Endodermal cell (in vitro differentiated cells): ENCODE measurements at regions not wholly inside any gene's neighbourhood (a gene's known extent, or its start where the extent isn't known, plus 50 kb on each side); places are given as distances from the start of the nearest gene placed in this dataset.

Experiments
- DNase-seq: peaks from one replicate; pipeline ENCODE4 v3.0.0-alpha.2; 2017
- H3K27ac ChIP-seq: 2 replicates; pipeline ENCODE4 v1.5.1; 2013; ENCODE audit warnings: mild to moderate bottlenecking, low read depth, low read length, moderate library complexity
- H3K27me3 ChIP-seq: 2 replicates; pipeline ENCODE4 v1.6.1; 2013; ENCODE audit warnings: mild to moderate bottlenecking, low read length, moderate library complexity; ENCODE audit not compliant: insufficient read depth, control insufficient read depth, poor library complexity, severe bottlenecking
- H3K36me3 ChIP-seq: 2 replicates; pipeline ENCODE4 v1.7.0; 2013; ENCODE audit warnings: mild to moderate bottlenecking, low read length, moderate library complexity; ENCODE audit not compliant: control insufficient read depth, insufficient read depth
- H3K4me1 ChIP-seq: one replicate; pipeline ENCODE4 v1.7.0; 2013; ENCODE audit warnings: low read length; ENCODE audit not compliant: control insufficient read depth, insufficient read depth
- H3K4me3 ChIP-seq: 2 replicates; pipeline ENCODE4 v1.5.1; 2013; ENCODE audit warnings: mild to moderate bottlenecking, low read length, moderate library complexity
- H3K9ac ChIP-seq: 2 replicates; pipeline ENCODE4 v1.6.1; 2013; ENCODE audit warnings: mild to moderate bottlenecking, low read length, moderate library complexity; ENCODE audit not compliant: poor library complexity, severe bottlenecking; ENCODE audit errors: extremely low read depth
- H3K9me3 ChIP-seq: 2 replicates; pipeline ENCODE4 v1.6.1; 2013; ENCODE audit warnings: mild to moderate bottlenecking, low read length, moderate library complexity; ENCODE audit not compliant: control insufficient read depth
- H3K27ac Mint-ChIP-seq: 2 replicates; pipeline ENCODE4 v1.8.0; 2020; ENCODE audit warnings: mixed read lengths
- H3K27me3 Mint-ChIP-seq: 2 replicates; pipeline ENCODE4 v1.8.0; 2021; ENCODE audit warnings: mild to moderate bottlenecking, mixed read lengths; ENCODE audit not compliant: insufficient read depth
- H3K36me3 Mint-ChIP-seq: 2 replicates; pipeline ENCODE4 v1.8.0; 2020; ENCODE audit warnings: low read depth, mixed read lengths
- H3K4me1 Mint-ChIP-seq: 2 replicates; pipeline ENCODE4 v1.8.0; 2020; ENCODE audit warnings: mixed read lengths
- H3K4me3 Mint-ChIP-seq: 2 replicates; pipeline ENCODE4 v1.8.0; 2020; ENCODE audit warnings: mild to moderate bottlenecking, moderate library complexity, mixed read lengths
- H3K9me3 Mint-ChIP-seq: 2 replicates; pipeline ENCODE4 v1.8.0; 2020; ENCODE audit warnings: mild to moderate bottlenecking, mixed read lengths
- WGBS, 2 experiments: methylation state at CpG; one replicate each; pipeline versions ENCODE4 v1.1.5 to v1.1.7; 2013; ENCODE audit warnings: missing lambda C conversion rate in 2 of 2, mixed read lengths in 1 of 2; ENCODE audit not compliant: insufficient coverage in 1 of 2, insufficient read length in 1 of 2; 5-methylcytosine and 5-hydroxymethylcytosine counted together
- TF ChIP-seq, protein P1 (sequence below): fragments of 200-600 bp; sonication (generic); conservative IDR thresholded peaks from 2 replicates; pipeline ENCODE4 v1.5.0; 2021; ENCODE audit warnings: antibody characterized with exemption, mild to moderate bottlenecking

DNA sequence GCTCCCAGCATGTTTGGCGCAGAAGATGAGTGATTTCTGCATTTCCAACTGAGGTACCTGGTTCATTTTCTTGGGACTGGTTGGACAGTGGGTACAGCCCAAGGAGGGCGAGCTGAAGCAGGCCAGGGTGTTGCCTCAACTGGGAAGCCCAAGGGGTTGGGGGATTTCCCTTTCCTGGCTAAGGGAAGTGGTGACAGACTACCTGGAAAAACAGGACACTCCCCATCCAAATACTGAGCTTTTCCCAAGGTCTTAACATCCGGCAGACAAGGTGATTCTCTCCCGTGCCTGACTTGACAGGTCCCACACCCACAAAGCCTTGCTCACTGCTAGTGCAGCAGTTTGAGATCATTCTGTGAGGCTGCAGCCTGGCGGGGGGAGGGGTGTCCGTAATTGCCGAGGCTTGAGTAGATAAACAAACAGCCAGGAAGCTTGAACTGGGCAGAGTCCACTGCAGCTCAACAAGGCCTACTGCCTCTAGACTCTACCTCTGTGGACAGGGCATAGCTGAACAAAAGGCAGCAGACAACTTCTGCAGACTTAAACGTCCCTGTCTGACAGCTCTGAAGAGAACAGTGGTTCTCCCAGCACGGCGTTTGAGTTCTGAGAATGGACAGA lies 307.7 kb upstream of the ARSJ start:
- no peak overlapping the region for H3K9ac ChIP-seq
- TF ChIP-seq, protein P1, sequence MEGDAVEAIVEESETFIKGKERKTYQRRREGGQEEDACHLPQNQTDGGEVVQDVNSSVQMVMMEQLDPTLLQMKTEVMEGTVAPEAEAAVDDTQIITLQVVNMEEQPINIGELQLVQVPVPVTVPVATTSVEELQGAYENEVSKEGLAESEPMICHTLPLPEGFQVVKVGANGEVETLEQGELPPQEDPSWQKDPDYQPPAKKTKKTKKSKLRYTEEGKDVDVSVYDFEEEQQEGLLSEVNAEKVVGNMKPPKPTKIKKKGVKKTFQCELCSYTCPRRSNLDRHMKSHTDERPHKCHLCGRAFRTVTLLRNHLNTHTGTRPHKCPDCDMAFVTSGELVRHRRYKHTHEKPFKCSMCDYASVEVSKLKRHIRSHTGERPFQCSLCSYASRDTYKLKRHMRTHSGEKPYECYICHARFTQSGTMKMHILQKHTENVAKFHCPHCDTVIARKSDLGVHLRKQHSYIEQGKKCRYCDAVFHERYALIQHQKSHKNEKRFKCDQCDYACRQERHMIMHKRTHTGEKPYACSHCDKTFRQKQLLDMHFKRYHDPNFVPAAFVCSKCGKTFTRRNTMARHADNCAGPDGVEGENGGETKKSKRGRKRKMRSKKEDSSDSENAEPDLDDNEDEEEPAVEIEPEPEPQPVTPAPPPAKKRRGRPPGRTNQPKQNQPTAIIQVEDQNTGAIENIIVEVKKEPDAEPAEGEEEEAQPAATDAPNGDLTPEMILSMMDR: no peak
- no peak overlapping the region for H3K27ac ChIP-seq
- H3K36me3 Mint-ChIP-seq: peaks cover 2% of the 10 kb centered on the region
- H3K4me3 ChIP-seq: no peak overlapping the region
- whole genome bisulfite sequencing, 2 experiments: 92 to 93% methylated on average over 7 to 10 of the region's 10 CpGs
- H3K9me3 ChIP-seq: peaks cover 5% of the 10 kb centered on the region
- no peak overlapping the region for H3K27ac Mint-ChIP-seq
- H3K36me3 ChIP-seq: no peaks in the 10 kb centered on the region
- H3K27me3 Mint-ChIP-seq: no peaks in the 10 kb centered on the region
- no peaks in the 10 kb centered on the region for H3K4me1 Mint-ChIP-seq
- H3K9me3 Mint-ChIP-seq: peaks cover 18% of the 10 kb centered on the region
- no peaks in the 10 kb centered on the region for H3K27me3 ChIP-seq
- H3K4me1 ChIP-seq: no peaks in the 10 kb centered on the region
- no peak overlapping the region for H3K4me3 Mint-ChIP-seq
- no peak for DNase-seq

GRCh38 chr4:114296126-114296525 lies 302.5 kb upstream of the UGT8 start:
- H3K9me3 ChIP-seq: peaks cover 12% of the 10 kb centered on the region
- H3K27ac Mint-ChIP-seq: no peak overlapping the region
- no peak overlapping the region for H3K4me3 ChIP-seq
- TF ChIP-seq, protein P1: no peak
- no peaks in the 10 kb centered on the region for H3K27me3 ChIP-seq
- H3K4me1 Mint-ChIP-seq: no peaks in the 10 kb centered on the region
- no peak overlapping the region for H3K27ac ChIP-seq
- H3K27me3 Mint-ChIP-seq: no peaks in the 10 kb centered on the region
- no peaks in the 10 kb centered on the region for H3K4me1 ChIP-seq
- peaks cover 46% of the 10 kb centered on the region for H3K9me3 Mint-ChIP-seq
- no peak for DNase-seq
- H3K36me3 ChIP-seq: no peaks in the 10 kb centered on the region
- no peak overlapping the region for H3K9ac ChIP-seq
- 96 to 100% methylated on average over 3 to 17 of the region's 17 CpGs for WGBS, 2 experiments
- no peak overlapping the region for H3K4me3 Mint-ChIP-seq
- peaks cover 2% of the 10 kb centered on the region for H3K36me3 Mint-ChIP-seq

- H3K36me3 Mint-ChIP-seq: no peaks in the 10 kb centered on the region
- no peaks in the 10 kb centered on the region for H3K36me3 ChIP-seq
- no peak for DNase-seq
- no peak overlapping the region for H3K27ac ChIP-seq
- H3K27me3 ChIP-seq: no peaks in the 10 kb centered on the region
- H3K9me3 Mint-ChIP-seq: peaks cover 8% of the 10 kb centered on the region
- no peaks in the 10 kb centered on the region for H3K27me3 Mint-ChIP-seq
- no peak overlapping the region for H3K4me3 Mint-ChIP-seq
- TF ChIP-seq, protein P1: no peak
- H3K9ac ChIP-seq: no peak overlapping the region
- peaks cover 13% of the 10 kb centered on the region for H3K9me3 ChIP-seq
- H3K4me1 ChIP-seq: no peaks in the 10 kb centered on the region
- no peak overlapping the region for H3K4me3 ChIP-seq
- H3K4me1 Mint-ChIP-seq: peaks cover 2% of the 10 kb centered on the region
- WGBS, 2 experiments: 93% methylated on average over 2 of the region's 2 CpGs; no CpG with 5 or more reads in 1 of the 2 experiments
- no peak overlapping the region for H3K27ac Mint-ChIP-seq
Measured at GRCh38 chr4:114302472-114302871, 296.1 kb upstream of the UGT8 start.
